ENCODE measurements at regions not wholly inside any gene's neighbourhood (a gene's known extent, or its start where the extent isn't known, plus 50 kb on each side); places are given as distances from the start of the nearest gene placed in this dataset.

DNA sequence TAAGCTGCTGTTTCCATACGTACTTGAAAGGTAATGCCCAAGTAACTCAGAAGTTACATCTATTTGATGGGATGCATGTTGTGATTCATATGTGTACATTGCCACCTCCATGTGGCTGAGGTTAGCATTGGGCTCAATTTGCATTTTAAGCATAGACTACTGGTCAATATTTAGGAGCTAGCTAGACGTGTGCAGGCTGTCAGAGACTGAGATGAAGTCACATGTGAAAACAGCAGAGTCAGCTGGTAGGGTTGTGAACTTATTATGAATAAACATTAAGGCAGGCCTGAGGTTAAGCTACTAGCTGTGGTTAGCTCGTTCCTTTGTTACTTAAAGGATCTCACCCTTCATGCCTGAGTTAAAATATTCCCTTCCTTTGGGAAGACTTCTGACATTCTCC is 114.5 kb upstream of the MTNR1B start:
- H3K4me3 ChIP-seq (ENCODE audit: low read depth, low read length) = no peak overlapping the region
- no peak for TF ChIP-seq CTCF (IDR thresholded peaks at IDR 0.05; ENCODE audit: low read depth, low read length)
- no peaks in the 10 kb centered on the region; the same call in 1 of the 2 replicates for H3K9me3 ChIP-seq (ENCODE audit: control insufficient read depth, insufficient read depth, low read length)
- no peak for DNase-seq (ENCODE audit: low read depth, low spot score)
- H3K27me3 ChIP-seq (ENCODE audit: control insufficient read depth, insufficient read depth, low read length) = no peaks in the 10 kb centered on the region
- ChIA-PET CTCF (no interaction called here), POLR2A (no interaction called here)
- H3K27ac ChIP-seq (ENCODE audit: low read depth, low read length) = no peak overlapping the region

DNA sequence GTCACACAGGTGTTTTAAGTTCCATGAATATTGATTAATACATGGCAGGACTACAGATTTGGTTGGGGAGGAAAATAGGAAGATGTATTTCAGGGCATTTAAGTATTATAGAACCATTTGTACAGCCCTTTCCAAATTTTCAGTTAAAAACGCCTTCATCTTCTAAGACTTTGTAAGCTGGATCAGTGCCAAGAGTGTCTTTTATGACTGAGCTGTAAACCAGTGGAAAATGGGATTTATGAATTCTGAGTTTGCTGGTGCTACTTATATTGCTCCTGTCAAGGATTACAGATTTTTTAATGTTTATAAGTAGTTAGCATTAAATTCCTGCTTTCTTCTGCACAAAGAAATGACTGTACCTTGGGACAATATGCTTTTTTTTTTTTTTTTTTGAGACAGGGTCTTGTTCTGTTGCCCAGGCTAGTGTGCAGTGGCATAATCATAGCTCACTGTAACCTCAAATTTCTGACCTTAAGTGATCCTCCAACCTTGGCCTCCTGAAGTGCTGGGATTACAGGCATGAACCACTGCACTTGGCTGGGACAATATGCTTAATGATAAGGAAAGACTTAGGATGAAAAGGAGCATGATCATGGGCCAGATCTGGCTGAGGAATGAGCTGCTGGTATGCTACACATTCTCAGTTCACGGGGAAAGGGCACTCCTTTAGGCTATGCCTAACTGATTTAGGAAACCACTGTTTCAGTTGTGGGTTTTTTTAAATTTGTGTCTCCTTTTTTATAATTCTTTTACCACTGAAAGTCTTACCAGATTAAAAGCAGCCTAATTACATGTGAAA is 113.6 kb upstream of the MTNR1B start:
- Histone ChIP-seq H3K9me3 (ENCODE audit: control insufficient read depth, insufficient read depth, low read length) (no peaks in the 10 kb centered on the region; the same call in 1 of the 2 replicates), H3K4me3 (ENCODE audit: low read depth, low read length) (no peak overlapping the region), H3K27ac (ENCODE audit: low read depth, low read length) (no peak overlapping the region), H3K27me3 (ENCODE audit: control insufficient read depth, insufficient read depth, low read length) (no peaks in the 10 kb centered on the region)
- DNase-seq (ENCODE audit: low read depth, low spot score) = no peak
- CTCF ChIA-PET = no interaction called here
- TF ChIP-seq CTCF (IDR thresholded peaks at IDR 0.05; ENCODE audit: low read depth, low read length) = no peak
- POLR2A ChIA-PET = no interaction called here

GRCh38 chr11:92857407-92857806 is 112.0 kb upstream of the MTNR1B start:
- TF ChIP-seq CTCF (IDR thresholded peaks at IDR 0.05; ENCODE audit: low read depth, low read length) = no peak
- ChIA-PET CTCF (no interaction called here), POLR2A (no interaction called here)
- Histone ChIP-seq H3K4me3 (ENCODE audit: low read depth, low read length) (no peak overlapping the region), H3K9me3 (ENCODE audit: control insufficient read depth, insufficient read depth, low read length) (no peaks in the 10 kb centered on the region; the same call in 1 of the 2 replicates), H3K27me3 (ENCODE audit: control insufficient read depth, insufficient read depth, low read length) (no peaks in the 10 kb centered on the region), H3K27ac (ENCODE audit: low read depth, low read length) (no peak overlapping the region)
- no peak for DNase-seq (ENCODE audit: low read depth, low spot score)

DNA sequence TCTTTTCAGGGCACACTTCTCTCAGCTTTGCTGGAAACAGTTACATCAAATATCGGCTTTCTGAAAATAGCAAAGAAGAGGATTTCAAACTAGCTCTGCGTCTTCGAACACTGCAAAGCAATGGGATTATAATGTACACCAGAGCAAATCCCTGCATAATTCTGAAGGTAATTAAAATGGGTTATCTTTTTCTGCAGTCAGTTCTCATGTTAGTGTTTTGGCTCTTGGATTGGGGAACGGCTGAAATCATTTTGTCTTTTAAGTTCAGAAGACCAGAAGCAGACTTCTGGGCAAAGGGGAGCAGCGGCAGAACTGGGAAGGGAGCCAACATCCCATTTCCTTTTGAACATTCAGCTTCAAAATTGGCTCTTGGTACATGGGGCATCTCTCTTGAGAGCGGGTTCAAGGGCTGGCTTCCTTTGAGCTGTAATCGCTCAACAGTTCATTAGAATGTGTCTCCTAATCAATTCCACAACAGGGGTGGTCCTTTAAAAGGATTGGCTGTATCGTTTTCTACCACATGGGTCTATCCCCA is 110.2 kb upstream of the MTNR1B start:
- no peak for TF ChIP-seq CTCF (IDR thresholded peaks at IDR 0.05; ENCODE audit: low read depth, low read length)
- Histone ChIP-seq H3K27ac (ENCODE audit: low read depth, low read length) (no peak overlapping the region), H3K9me3 (ENCODE audit: control insufficient read depth, insufficient read depth, low read length) (no peaks in the 10 kb centered on the region; the same call in 1 of the 2 replicates), H3K4me3 (ENCODE audit: low read depth, low read length) (no peak overlapping the region), H3K27me3 (ENCODE audit: control insufficient read depth, insufficient read depth, low read length) (no peaks in the 10 kb centered on the region)
- no peak for DNase-seq (ENCODE audit: low read depth, low spot score)
- ChIA-PET POLR2A (no interaction called here), CTCF (interaction anchor here (0.9 kb wide), 1 partner anchor 366 kb away, joined by 3 read pairs; no protein-coding TSS in a partner anchor)

DNA sequence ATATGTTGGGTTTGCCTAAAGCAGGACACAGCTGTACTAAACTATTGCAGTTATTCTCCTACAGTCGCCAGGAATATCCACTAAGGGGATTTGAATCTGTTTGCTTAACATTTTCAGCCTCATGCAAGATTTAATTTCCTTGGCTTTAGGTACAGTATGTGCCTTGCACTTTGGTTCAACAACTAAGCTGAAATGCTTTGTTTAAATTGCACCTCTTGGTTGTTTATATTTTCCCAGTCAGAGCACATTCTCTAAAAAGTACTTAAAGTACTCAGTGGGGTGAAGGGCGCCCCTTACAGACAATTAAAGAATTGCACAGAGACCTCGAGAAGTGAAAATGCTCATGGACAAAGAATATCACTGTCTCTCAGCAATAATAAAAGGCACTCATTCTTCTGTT is 107.8 kb upstream of the MTNR1B start:
- no peak for TF ChIP-seq CTCF (IDR thresholded peaks at IDR 0.05; ENCODE audit: low read depth, low read length)
- Histone ChIP-seq H3K4me3 (ENCODE audit: low read depth, low read length) (no peak overlapping the region), H3K9me3 (ENCODE audit: control insufficient read depth, insufficient read depth, low read length) (no peaks in the 10 kb centered on the region), H3K27me3 (ENCODE audit: control insufficient read depth, insufficient read depth, low read length) (no peaks in the 10 kb centered on the region), H3K27ac (ENCODE audit: low read depth, low read length) (no peak overlapping the region)
- POLR2A ChIA-PET = no interaction called here
- CTCF ChIA-PET = no interaction called here
- no peak for DNase-seq (ENCODE audit: low read depth, low spot score)

All from AG04450 (cell line).